LNCAP (cell line): ENCODE measurements at regions not wholly inside any gene's neighbourhood (a gene's known extent, or its start where the extent isn't known, plus 50 kb on each side); places are given as distances from the start of the nearest gene placed in this dataset.

Experiments
- TF ChIP-seq, protein P1 (sequence below): fragments of 450-650 bp; IDR thresholded peaks from 2 replicates; pipeline ENCODE4 v1.5.1; 2017; ENCODE audit warnings: mild to moderate bottlenecking

DNA sequence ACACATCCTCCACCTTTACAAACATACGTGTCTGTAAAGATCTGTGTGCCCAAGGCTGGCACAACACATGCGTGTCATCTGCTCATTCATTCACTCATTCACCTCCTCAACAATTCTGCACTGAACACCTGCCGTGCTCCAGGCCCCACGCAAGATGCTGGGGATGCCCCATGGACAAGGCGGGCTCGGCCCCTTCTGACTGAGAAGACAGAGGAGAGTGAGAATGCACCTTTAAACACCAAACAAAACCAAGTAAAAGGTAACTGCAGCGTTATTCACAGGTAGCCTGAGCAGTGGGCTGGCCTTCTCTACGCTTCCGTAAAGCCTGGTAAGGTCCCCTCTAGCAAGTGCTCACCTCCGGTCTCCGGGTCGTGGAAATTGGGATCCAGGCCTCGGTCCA is 142.8 kb downstream of the SHANK2 start:
- TF ChIP-seq, protein P1, sequence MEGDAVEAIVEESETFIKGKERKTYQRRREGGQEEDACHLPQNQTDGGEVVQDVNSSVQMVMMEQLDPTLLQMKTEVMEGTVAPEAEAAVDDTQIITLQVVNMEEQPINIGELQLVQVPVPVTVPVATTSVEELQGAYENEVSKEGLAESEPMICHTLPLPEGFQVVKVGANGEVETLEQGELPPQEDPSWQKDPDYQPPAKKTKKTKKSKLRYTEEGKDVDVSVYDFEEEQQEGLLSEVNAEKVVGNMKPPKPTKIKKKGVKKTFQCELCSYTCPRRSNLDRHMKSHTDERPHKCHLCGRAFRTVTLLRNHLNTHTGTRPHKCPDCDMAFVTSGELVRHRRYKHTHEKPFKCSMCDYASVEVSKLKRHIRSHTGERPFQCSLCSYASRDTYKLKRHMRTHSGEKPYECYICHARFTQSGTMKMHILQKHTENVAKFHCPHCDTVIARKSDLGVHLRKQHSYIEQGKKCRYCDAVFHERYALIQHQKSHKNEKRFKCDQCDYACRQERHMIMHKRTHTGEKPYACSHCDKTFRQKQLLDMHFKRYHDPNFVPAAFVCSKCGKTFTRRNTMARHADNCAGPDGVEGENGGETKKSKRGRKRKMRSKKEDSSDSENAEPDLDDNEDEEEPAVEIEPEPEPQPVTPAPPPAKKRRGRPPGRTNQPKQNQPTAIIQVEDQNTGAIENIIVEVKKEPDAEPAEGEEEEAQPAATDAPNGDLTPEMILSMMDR: no peak

DNA sequence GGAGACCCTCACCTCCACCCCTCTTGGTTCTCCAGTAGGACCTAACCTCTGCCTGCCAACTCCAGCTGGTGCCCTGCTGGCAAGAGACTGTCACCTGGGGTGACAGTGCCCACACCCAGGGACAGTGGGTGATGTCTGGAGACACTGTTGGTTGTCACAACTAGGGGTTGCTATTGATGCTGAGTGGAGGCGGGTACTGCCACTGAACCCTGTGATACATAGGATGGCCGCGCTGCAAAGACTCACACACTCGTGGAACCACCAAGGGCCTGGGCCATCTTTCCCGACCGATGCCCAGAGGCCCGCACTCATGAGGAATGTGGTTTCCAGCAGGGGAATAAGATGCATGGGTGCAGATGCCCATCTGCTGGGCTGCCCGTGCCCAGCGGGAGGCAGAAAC is 143.2 kb downstream of the SHANK2 start:
- TF ChIP-seq, protein P1: no peak

DNA sequence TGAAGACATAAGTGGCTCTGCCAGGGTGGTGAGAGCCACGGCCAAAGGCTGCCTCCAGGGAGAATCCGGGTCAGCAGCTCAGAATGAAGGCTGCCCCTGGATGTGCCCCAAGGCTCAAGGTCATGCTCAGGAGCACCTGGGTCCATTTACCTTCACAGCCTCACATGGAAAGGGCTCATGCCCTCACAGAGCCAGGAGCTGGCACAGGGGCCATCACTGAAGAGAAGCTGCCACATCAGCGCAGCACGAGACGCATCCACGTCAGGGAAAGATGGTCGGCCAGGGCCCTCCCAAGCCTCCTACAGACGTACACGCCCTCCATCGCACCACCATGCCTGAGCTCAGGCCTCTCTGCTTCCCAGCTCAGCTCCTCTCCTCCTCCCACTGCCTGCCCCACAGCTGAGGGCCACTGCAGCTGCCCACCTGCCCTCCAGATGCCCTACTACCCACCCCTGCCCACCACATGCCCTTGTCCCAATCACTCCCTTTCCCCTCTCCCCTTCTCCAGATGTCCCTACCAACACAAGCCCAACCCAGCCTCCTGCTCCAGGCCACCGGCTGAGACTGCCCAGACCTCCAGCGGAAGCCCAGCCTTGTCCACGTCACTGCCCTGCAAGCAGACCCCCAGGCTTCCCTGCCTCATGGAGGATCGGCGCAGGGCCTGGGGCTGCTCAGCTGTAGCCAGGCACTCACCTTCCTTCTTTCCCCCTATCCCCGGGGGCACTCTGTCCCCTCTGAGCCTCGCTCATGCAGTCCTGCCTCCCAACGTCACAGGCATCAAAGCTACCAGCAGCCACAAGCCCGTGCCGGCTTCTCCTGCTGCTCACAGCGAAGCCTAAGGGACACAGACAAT is 144.1 kb downstream of the SHANK2 start:
- TF ChIP-seq, protein P1: no peak

DNA sequence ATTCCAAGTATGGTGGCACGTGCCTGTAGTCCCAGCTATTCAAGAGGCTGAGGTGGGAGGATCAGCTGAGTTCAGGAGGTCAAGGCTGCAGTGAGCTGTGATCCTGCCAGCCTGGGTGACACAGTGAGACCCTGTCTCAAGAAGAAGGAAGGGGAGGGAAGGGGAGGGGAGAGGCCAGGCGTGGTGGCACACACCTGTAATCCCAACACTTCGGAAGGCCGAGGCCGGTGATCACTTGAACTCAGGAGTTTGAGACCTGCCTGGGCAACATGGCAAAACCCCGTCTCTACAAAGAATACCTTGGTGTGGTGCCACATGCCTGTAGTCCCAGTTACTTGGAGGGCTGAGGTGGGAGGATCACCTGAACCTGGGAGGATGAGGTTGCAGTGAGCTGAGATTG is 145.7 kb downstream of the SHANK2 start:
- TF ChIP-seq, protein P1: no peak

DNA sequence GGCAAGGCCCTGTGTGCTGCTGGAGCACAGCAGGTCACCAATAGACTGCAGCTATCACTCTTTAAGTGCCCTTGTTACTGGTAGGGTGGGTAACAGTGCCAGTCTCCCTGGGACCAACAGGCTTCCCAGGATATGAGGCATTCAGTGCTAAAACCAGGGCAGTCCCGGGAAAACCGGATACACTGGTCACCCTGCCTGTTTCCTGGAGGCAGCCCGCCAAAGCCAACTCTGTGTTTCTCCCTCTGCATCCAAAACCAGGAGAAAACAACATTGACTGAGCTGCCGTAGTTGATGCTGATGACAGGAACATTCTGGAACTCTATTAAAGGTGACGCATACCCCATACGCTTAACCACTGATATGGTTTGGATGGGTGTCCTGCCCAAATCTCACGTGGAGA is 149.1 kb downstream of the SHANK2 start:
- TF ChIP-seq, protein P1: no peak

DNA sequence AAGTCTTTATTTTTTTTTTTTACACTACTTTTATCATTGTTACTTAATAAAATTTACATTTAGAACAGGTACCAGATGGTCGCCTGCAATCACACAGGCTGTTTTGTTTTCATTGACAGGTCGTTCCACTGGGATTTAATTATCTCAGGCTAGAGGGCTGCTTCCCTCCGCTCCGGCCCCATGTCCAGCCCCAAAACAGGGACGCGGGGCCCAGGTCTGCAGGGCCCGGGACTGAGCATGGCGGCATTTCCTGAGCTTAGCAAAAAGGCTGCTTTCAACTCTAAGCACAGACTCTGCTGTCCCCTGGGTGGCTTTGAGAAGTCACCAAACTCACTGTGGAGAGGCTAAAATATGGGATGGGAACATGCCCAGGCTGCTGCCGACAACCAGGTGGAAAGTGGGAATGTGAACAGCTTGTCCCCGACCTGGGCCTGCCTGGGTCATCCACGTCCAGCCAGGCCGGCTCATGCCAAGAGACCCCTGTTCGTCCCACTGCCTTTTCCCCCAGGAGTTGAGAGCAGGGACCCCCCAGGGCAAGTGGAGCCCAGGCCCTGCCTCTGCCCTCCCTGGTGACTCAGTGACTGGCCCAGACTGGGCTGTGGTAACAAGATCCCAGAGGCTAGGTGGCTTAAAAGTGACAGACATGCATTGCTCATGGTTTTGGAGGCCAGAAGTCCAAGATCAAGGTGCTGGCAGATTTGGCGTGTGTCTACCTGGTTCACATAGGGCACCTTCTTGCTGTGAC is 150.0 kb downstream of the SHANK2 start:
- TF ChIP-seq, protein P1: no peak

DNA sequence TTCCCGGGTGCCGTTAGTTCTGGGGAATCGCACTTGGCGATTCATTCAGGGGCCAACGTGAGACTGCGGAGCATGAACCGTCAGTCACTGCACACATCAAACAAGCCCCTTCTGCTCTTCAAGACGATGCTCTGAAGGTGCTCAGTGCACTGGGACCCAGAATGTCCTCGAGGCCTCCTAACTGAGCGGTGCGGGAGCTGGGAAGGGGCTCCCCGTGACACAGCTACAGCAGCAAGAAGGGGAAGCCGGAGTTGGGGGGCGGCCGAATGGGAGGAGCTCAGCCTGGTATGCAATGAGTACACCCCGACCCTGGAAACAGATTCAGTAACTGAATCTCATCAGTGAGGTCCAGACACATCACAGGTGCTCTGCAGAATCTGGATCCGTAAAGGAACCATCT is 150.8 kb downstream of the SHANK2 start:
- TF ChIP-seq, protein P1: no peak
